ENCODE measurements at regions not wholly inside any gene's neighbourhood (a gene's known extent, or its start where the extent isn't known, plus 50 kb on each side); places are given as distances from the start of the nearest gene placed in this dataset.

GRCh38 chr2:221818616-221819320, 246.7 kb upstream of the EPHA4 start:
- Mint-ChIP-seq H3K27ac (no peak overlapping the region), H3K4me1 (ENCODE audit: low read depth) (no peaks in the 10 kb centered on the region), H3K36me3 (ENCODE audit: low read depth) (no peaks in the 10 kb centered on the region), H3K27me3 (ENCODE audit: insufficient read depth) (no peaks in the 10 kb centered on the region), H3K4me3 (no peak overlapping the region), H3K9me3 (no peaks in the 10 kb centered on the region)
- intact Hi-C loops (cut with micrococcal nuclease), result no loop called here
- DNase-seq (ENCODE audit: low spot score), result no peak

- no peaks in the 10 kb centered on the region for H3K36me3 Mint-ChIP-seq (ENCODE audit: low read depth)
- no peaks in the 10 kb centered on the region for H3K27me3 Mint-ChIP-seq (ENCODE audit: insufficient read depth)
- no peak overlapping the region for H3K4me3 Mint-ChIP-seq
- DNase-seq (ENCODE audit: low spot score), result no peak
- H3K9me3 Mint-ChIP-seq, result no peaks in the 10 kb centered on the region
- H3K27ac Mint-ChIP-seq, result no peak overlapping the region
- no peaks in the 10 kb centered on the region for H3K4me1 Mint-ChIP-seq (ENCODE audit: low read depth)
- intact Hi-C loops (cut with micrococcal nuclease), result no loop called here
Observed at GRCh38 chr2:221817878-221818277, 245.8 kb upstream of the EPHA4 start.

- Mint-ChIP-seq H3K4me1 (ENCODE audit: low read depth) (no peaks in the 10 kb centered on the region), H3K27ac (no peak overlapping the region), H3K27me3 (ENCODE audit: insufficient read depth) (no peaks in the 10 kb centered on the region), H3K36me3 (ENCODE audit: low read depth) (no peaks in the 10 kb centered on the region), H3K9me3 (no peaks in the 10 kb centered on the region), H3K4me3 (no peak overlapping the region)
- DNase-seq (ENCODE audit: low spot score), result no peak
- intact Hi-C loops (cut with micrococcal nuclease), result no loop called here
Observed at GRCh38 chr2:221817052-221817451, 244.9 kb upstream of the EPHA4 start.

- Mint-ChIP-seq H3K9me3 (no peaks in the 10 kb centered on the region), H3K36me3 (ENCODE audit: low read depth) (no peaks in the 10 kb centered on the region), H3K4me1 (ENCODE audit: low read depth) (no peaks in the 10 kb centered on the region), H3K27me3 (ENCODE audit: insufficient read depth) (no peaks in the 10 kb centered on the region), H3K4me3 (no peak overlapping the region), H3K27ac (no peak overlapping the region)
- intact Hi-C loops (cut with micrococcal nuclease), result no loop called here
- DNase-seq (ENCODE audit: low spot score), result no peak
Observed at GRCh38 chr2:221816566-221816965, 244.5 kb upstream of the EPHA4 start.

- Mint-ChIP-seq H3K27ac (no peak overlapping the region), H3K9me3 (no peaks in the 10 kb centered on the region), H3K4me1 (ENCODE audit: low read depth) (no peaks in the 10 kb centered on the region), H3K36me3 (ENCODE audit: low read depth) (no peaks in the 10 kb centered on the region), H3K27me3 (ENCODE audit: insufficient read depth) (no peaks in the 10 kb centered on the region), H3K4me3 (no peak overlapping the region)
- intact Hi-C loops (cut with micrococcal nuclease), result no loop called here
- no peak for DNase-seq (ENCODE audit: low spot score)
Observed at GRCh38 chr2:221810650-221811049, 238.5 kb upstream of the EPHA4 start.

- H3K9me3 Mint-ChIP-seq, result no peaks in the 10 kb centered on the region
- no peaks in the 10 kb centered on the region for H3K4me1 Mint-ChIP-seq (ENCODE audit: low read depth)
- DNase-seq (ENCODE audit: low spot score), result no peak
- H3K27ac Mint-ChIP-seq, result no peak overlapping the region
- no peaks in the 10 kb centered on the region for H3K36me3 Mint-ChIP-seq (ENCODE audit: low read depth)
- intact Hi-C loops (cut with micrococcal nuclease), result no loop called here
- no peak overlapping the region for H3K4me3 Mint-ChIP-seq
- no peaks in the 10 kb centered on the region for H3K27me3 Mint-ChIP-seq (ENCODE audit: insufficient read depth)
Observed at GRCh38 chr2:221810245-221810644, 238.1 kb upstream of the EPHA4 start.

- Mint-ChIP-seq H3K4me1 (ENCODE audit: low read depth) (no peaks in the 10 kb centered on the region), H3K36me3 (ENCODE audit: low read depth) (no peaks in the 10 kb centered on the region), H3K27me3 (ENCODE audit: insufficient read depth) (no peaks in the 10 kb centered on the region), H3K4me3 (no peak overlapping the region), H3K27ac (no peak overlapping the region), H3K9me3 (no peaks in the 10 kb centered on the region)
- DNase-seq (ENCODE audit: low spot score), result no peak
- intact Hi-C loops (cut with micrococcal nuclease), result no loop called here
Observed at GRCh38 chr2:221808488-221808887, 236.4 kb upstream of the EPHA4 start.

- H3K36me3 Mint-ChIP-seq (ENCODE audit: low read depth), result no peaks in the 10 kb centered on the region
- intact Hi-C loops (cut with micrococcal nuclease), result no loop called here
- H3K27ac Mint-ChIP-seq, result no peak overlapping the region
- H3K27me3 Mint-ChIP-seq (ENCODE audit: insufficient read depth), result no peaks in the 10 kb centered on the region
- H3K9me3 Mint-ChIP-seq, result no peaks in the 10 kb centered on the region
- no peaks in the 10 kb centered on the region for H3K4me1 Mint-ChIP-seq (ENCODE audit: low read depth)
- DNase-seq (ENCODE audit: low spot score), result no peak
- H3K4me3 Mint-ChIP-seq, result no peak overlapping the region
Observed at GRCh38 chr2:221807706-221808105, 235.6 kb upstream of the EPHA4 start.

GRCh38 chr2:221802089-221802488, 230.0 kb upstream of the EPHA4 start:
- Mint-ChIP-seq H3K9me3 (no peaks in the 10 kb centered on the region), H3K27ac (no peak overlapping the region), H3K4me3 (no peak overlapping the region), H3K36me3 (ENCODE audit: low read depth) (no peaks in the 10 kb centered on the region), H3K4me1 (ENCODE audit: low read depth) (no peaks in the 10 kb centered on the region), H3K27me3 (ENCODE audit: insufficient read depth) (no peaks in the 10 kb centered on the region)
- intact Hi-C loops (cut with micrococcal nuclease), result no loop called here
- DNase-seq (ENCODE audit: low spot score), result no peak

GRCh38 chr2:221792971-221793521, 220.9 kb upstream of the EPHA4 start:
- Mint-ChIP-seq H3K4me3 (no peak overlapping the region), H3K27ac (no peak overlapping the region), H3K4me1 (ENCODE audit: low read depth) (no peaks in the 10 kb centered on the region), H3K27me3 (ENCODE audit: insufficient read depth) (peaks cover 2% of the 10 kb centered on the region), H3K9me3 (no peaks in the 10 kb centered on the region), H3K36me3 (ENCODE audit: low read depth) (no peaks in the 10 kb centered on the region)
- intact Hi-C loops (cut with micrococcal nuclease), result no loop called here
- DNase-seq (ENCODE audit: low spot score), result no peak

- no peaks in the 10 kb centered on the region for H3K36me3 Mint-ChIP-seq (ENCODE audit: low read depth)
- no peak for DNase-seq (ENCODE audit: low spot score)
- no peaks in the 10 kb centered on the region for H3K4me1 Mint-ChIP-seq (ENCODE audit: low read depth)
- H3K9me3 Mint-ChIP-seq, result no peaks in the 10 kb centered on the region
- H3K4me3 Mint-ChIP-seq, result no peak overlapping the region
- intact Hi-C loops (cut with micrococcal nuclease), result no loop called here
- H3K27me3 Mint-ChIP-seq (ENCODE audit: insufficient read depth), result peaks cover 2% of the 10 kb centered on the region
- no peak overlapping the region for H3K27ac Mint-ChIP-seq
Observed at GRCh38 chr2:221791844-221792243, 219.7 kb upstream of the EPHA4 start.

- H3K27me3 Mint-ChIP-seq (ENCODE audit: insufficient read depth), result peaks cover 2% of the 10 kb centered on the region
- H3K9me3 Mint-ChIP-seq, result no peaks in the 10 kb centered on the region
- intact Hi-C loops (cut with micrococcal nuclease), result no loop called here
- no peak overlapping the region for H3K27ac Mint-ChIP-seq
- H3K4me3 Mint-ChIP-seq, result no peak overlapping the region
- DNase-seq (ENCODE audit: low spot score), result no peak
- no peaks in the 10 kb centered on the region for H3K36me3 Mint-ChIP-seq (ENCODE audit: low read depth)
- H3K4me1 Mint-ChIP-seq (ENCODE audit: low read depth), result no peaks in the 10 kb centered on the region
Observed at GRCh38 chr2:221787561-221787960, 215.5 kb upstream of the EPHA4 start.

GRCh38 chr2:221786297-221786926, 214.3 kb upstream of the EPHA4 start:
- DNase-seq (ENCODE audit: low spot score), result no peak
- Mint-ChIP-seq H3K4me3 (no peak overlapping the region), H3K4me1 (ENCODE audit: low read depth) (no peaks in the 10 kb centered on the region), H3K27me3 (ENCODE audit: insufficient read depth) (peaks cover 2% of the 10 kb centered on the region), H3K27ac (no peak overlapping the region), H3K36me3 (ENCODE audit: low read depth) (no peaks in the 10 kb centered on the region), H3K9me3 (no peaks in the 10 kb centered on the region)
- intact Hi-C loops (cut with micrococcal nuclease), result no loop called here
